AG04450 (cell line): ENCODE measurements at regions not wholly inside any gene's neighbourhood (a gene's known extent, or its start where the extent isn't known, plus 50 kb on each side); places are given as distances from the start of the nearest gene placed in this dataset.

ENCODE experiments used
- CTCF ChIA-PET: fragments of 300-600, 350-600 bp; formaldehyde crosslinking; extraction: SDS; loops from one replicate; lab custom pipeline; 2022; ENCODE audit warnings: antibody characterized with exemption, inconsistent platforms; lab: Charles Lee
- POLR2A ChIA-PET: fragments of 350-600 bp; formaldehyde crosslinking; extraction: SDS; loops from one replicate; lab custom pipeline; 2021; ENCODE audit warnings: antibody characterized with exemption, inconsistent platforms; lab: Yijun Ruan, JAX
- DNase-seq: peaks from one replicate; pipeline ENCODE4 v3.0.0-alpha.2; 2011; ENCODE audit warnings: low read depth, low spot score
- H3K27ac ChIP-seq: one replicate; pipeline ENCODE4 v1.5.1; 2012; ENCODE audit warnings: low read depth, low read length, control low read depth
- H3K27me3 ChIP-seq: one replicate; pipeline ENCODE4 v1.6.0; 2012; ENCODE audit warnings: low read length; ENCODE audit not compliant: control insufficient read depth, insufficient read depth
- H3K4me3 ChIP-seq: 2 replicates; pipeline ENCODE4 v1.5.1; 2011; ENCODE audit warnings: mild to moderate bottlenecking, low read depth, low read length, control low read depth
- H3K9me3 ChIP-seq: 2 replicates; pipeline ENCODE4 v1.5.1; 2012; ENCODE audit warnings: low read length; ENCODE audit not compliant: control insufficient read depth, insufficient read depth
- CTCF ChIP-seq: IDR thresholded peaks from 2 replicates; pipeline ENCODE4 v1.5.1; 2011; ENCODE audit warnings: low read depth, low read length, control low read depth, inconsistent platforms

GRCh38 chr1:30109853-30110252, 613.5 kb downstream of the MATN1 start:
- no peaks in the 10 kb centered on the region for H3K9me3 ChIP-seq
- DNase-seq = peak; percentile 33
- peaks cover 11% of the 10 kb centered on the region for H3K27me3 ChIP-seq
- ChIA-PET POLR2A (no interaction called here), CTCF (interaction anchor here (1.3 to 3.0 kb wide), 4 partner anchors 24 to 412 kb away, joined by 3 to 27 read pairs (median 12); no protein-coding TSS in a partner anchor)
- TF ChIP-seq CTCF = no peak
- H3K27ac ChIP-seq = no peak overlapping the region
- H3K4me3 ChIP-seq = no peak overlapping the region

GRCh38 chr1:30108186-30108585, 615.2 kb downstream of the MATN1 start:
- Histone ChIP-seq H3K27ac (no peak overlapping the region), H3K9me3 (no peaks in the 10 kb centered on the region), H3K4me3 (no peak overlapping the region), H3K27me3 (peaks cover 21% of the 10 kb centered on the region)
- no peak for DNase-seq
- TF ChIP-seq CTCF = no peak
- ChIA-PET POLR2A (interaction anchor here (0.5 kb wide), 1 partner anchor 616 kb away, joined by 3 read pairs; no protein-coding TSS in a partner anchor), CTCF (interaction anchor here (1.0 kb wide), 1 partner anchor 315 kb away, joined by 4 read pairs; no protein-coding TSS in a partner anchor)

- peak; percentile 67 for TF ChIP-seq CTCF
- no peaks in the 10 kb centered on the region; the same call in 1 of the 2 replicates for H3K9me3 ChIP-seq
- ChIA-PET CTCF (interaction anchor here (1.5 kb wide), 1 partner anchor 313 kb away, joined by 4 read pairs; no protein-coding TSS in a partner anchor), POLR2A (no interaction called here)
- H3K27ac ChIP-seq = no peak overlapping the region
- DNase-seq = no peak
- peaks cover 21% of the 10 kb centered on the region for H3K27me3 ChIP-seq
- H3K4me3 ChIP-seq = no peak overlapping the region
Observed at GRCh38 chr1:30106125-30106524, 617.3 kb downstream of the MATN1 start.

- Histone ChIP-seq H3K27me3 (peaks cover 15% of the 10 kb centered on the region), H3K27ac (no peak overlapping the region), H3K9me3 (no peaks in the 10 kb centered on the region; the same call in 1 of the 2 replicates), H3K4me3 (no peak overlapping the region)
- DNase-seq = no peak
- CTCF ChIA-PET = interaction anchor here (0.7 to 1.2 kb wide), 3 partner anchors 19 to 868 kb away, joined by 3 to 5 read pairs (median 3); partner anchors contain the start of gene PTPRU
- POLR2A ChIA-PET = no interaction called here
- TF ChIP-seq CTCF = no peak
Observed at GRCh38 chr1:30104551-30104950, 618.8 kb downstream of the MATN1 start.

- H3K27me3 ChIP-seq = peaks cover 15% of the 10 kb centered on the region
- TF ChIP-seq CTCF = no peak
- CTCF ChIA-PET = interaction anchor here (1.1 to 1.8 kb wide), 4 partner anchors 8 to 401 kb away, joined by 3 to 6 read pairs (median 4); no protein-coding TSS in a partner anchor
- no peak overlapping the region for H3K27ac ChIP-seq
- POLR2A ChIA-PET = no interaction called here
- H3K4me3 ChIP-seq = no peak overlapping the region
- H3K9me3 ChIP-seq = no peaks in the 10 kb centered on the region; the same call in 1 of the 2 replicates
- DNase-seq = no peak
Observed at GRCh38 chr1:30103708-30104411, 619.5 kb downstream of the MATN1 start.
